Dermis blood vessel endothelial cell (primary cell): ENCODE measurements at regions not wholly inside any gene's neighbourhood (a gene's known extent, or its start where the extent isn't known, plus 50 kb on each side); places are given as distances from the start of the nearest gene placed in this dataset.
"Not testable (repeated sequence)": the region's sequence is repeated elsewhere in the genome, so short reads cannot be mapped to it uniquely, and the experiment has no call there.

Source experiments
- DNase-seq: peaks from one replicate; pipeline ENCODE4 v3.0.0; 2010

- DNase-seq = no peak
Measured at GRCh38 chr13:73177017-73177416, 118.2 kb downstream of the KLF5 start.

GRCh38 chr13:73174521-73175010 is 115.8 kb downstream of the KLF5 start:
- no peak for DNase-seq

GRCh38 chr13:73173279-73173811 is 114.5 kb downstream of the KLF5 start:
- no peak for DNase-seq

GRCh38 chr13:73171926-73172325 is 113.1 kb downstream of the KLF5 start:
- no peak for DNase-seq

GRCh38 chr13:73171271-73171682 is 112.5 kb downstream of the KLF5 start:
- DNase-seq = no peak

GRCh38 chr13:73169971-73170370 is 111.2 kb downstream of the KLF5 start:
- DNase-seq = no peak

- no peak for DNase-seq
Measured at GRCh38 chr13:73168953-73169401, 110.2 kb downstream of the KLF5 start.

GRCh38 chr13:73168226-73168952 is 109.6 kb downstream of the KLF5 start:
- DNase-seq = peak; percentile 54

- no peak for DNase-seq
Measured at GRCh38 chr13:73167028-73167820, 108.4 kb downstream of the KLF5 start.

GRCh38 chr13:73166204-73166603 is 107.4 kb downstream of the KLF5 start:
- no peak for DNase-seq

- DNase-seq = no peak
Measured at GRCh38 chr13:73162912-73163911, 104.4 kb downstream of the KLF5 start.

- DNase-seq = not testable (repeated sequence)
Measured at GRCh38 chr13:73160371-73161031, 101.7 kb downstream of the KLF5 start.

GRCh38 chr13:73158851-73159250 is 100.0 kb downstream of the KLF5 start:
- peak; percentile 47 for DNase-seq

- no peak for DNase-seq
Measured at GRCh38 chr13:73157031-73157430, 98.2 kb downstream of the KLF5 start.

- DNase-seq = no peak
Measured at GRCh38 chr13:73146707-73147106, 87.9 kb downstream of the KLF5 start.

- DNase-seq = peak; percentile 5
Measured at GRCh38 chr13:73142071-73142470, 83.3 kb downstream of the KLF5 start.

GRCh38 chr13:73141292-73141771 is 82.5 kb downstream of the KLF5 start:
- DNase-seq = peak; percentile 46

- DNase-seq = no peak
Measured at GRCh38 chr13:73140801-73141200, 82.0 kb downstream of the KLF5 start.

GRCh38 chr13:73138638-73139491 is 80.1 kb downstream of the KLF5 start:
- DNase-seq = no peak

GRCh38 chr13:73138276-73138637 is 79.5 kb downstream of the KLF5 start:
- no peak for DNase-seq

GRCh38 chr13:73136776-73137175 is 78.0 kb downstream of the KLF5 start:
- no peak for DNase-seq
